HPDE6-E6E7 (cell line): ENCODE measurements at regions not wholly inside any gene's neighbourhood (a gene's known extent, or its start where the extent isn't known, plus 50 kb on each side); places are given as distances from the start of the nearest gene placed in this dataset.
"Not testable (repeated sequence)": the region's sequence is repeated elsewhere in the genome, so short reads cannot be mapped to it uniquely, and the experiment has no call there.

Experiments used
- DNase-seq: peaks from one replicate; pipeline ENCODE4 v3.0.0; 2011; ENCODE audit warnings: missing footprints; ENCODE audit errors: extremely low spot score

DNA sequence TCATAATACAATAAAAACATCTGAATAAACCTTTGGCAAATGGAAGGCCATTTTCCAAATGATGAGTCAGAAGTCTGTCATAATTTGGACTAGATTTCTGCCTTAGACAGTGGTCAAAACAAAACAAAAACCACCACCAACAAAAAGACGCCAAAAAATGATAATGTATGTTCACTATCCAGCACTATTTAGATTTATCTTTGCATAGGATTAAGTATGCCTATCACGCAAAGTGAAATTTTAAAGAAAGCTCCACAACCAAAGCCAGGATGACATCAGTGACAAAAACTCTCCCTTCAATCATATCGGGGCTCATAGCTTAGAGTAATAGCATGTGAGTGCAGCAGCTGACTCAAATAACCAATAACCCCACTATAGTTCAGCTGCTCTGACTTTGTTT is 201.9 kb downstream of the MOXD1 start:
- no peak for DNase-seq

DNA sequence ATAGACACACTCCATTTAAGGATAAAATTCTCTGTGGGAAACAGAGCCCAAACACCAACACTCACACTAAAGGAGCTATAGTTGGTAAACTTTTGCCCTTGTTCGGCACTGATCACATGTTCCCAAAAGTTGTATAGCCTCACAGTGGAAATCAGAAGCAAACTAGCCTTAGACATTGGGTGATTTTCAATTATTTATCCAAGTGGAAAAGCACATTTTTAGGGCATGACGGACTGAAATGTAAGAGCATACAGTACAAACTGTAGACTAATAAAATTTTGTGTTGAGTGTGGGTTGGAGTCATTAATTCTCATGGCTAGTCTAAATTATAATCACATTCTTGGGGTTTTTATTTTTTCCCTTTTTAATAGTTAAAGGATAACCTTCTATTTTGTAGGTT is 202.4 kb downstream of the MOXD1 start:
- DNase-seq: no peak

DNA sequence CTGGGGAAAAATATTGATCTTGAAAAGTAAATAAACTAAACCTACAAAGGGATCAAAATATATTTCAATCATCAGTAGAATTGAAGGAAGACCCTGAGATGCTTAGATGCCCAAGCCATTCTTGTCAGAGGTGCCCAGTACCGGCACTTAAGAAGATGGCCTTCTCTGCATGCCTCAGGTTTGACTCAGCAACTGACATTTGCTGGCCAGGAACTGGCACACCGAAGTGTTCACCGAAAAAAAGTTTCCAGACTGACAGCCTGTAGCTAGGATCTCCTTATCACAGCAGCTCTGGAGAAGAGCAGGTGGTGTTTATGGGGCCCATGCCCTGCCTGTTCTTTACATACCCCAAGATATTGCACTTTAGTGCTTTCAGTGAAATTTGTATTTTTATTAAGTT is 203.2 kb downstream of the MOXD1 start:
- no peak for DNase-seq

DNA sequence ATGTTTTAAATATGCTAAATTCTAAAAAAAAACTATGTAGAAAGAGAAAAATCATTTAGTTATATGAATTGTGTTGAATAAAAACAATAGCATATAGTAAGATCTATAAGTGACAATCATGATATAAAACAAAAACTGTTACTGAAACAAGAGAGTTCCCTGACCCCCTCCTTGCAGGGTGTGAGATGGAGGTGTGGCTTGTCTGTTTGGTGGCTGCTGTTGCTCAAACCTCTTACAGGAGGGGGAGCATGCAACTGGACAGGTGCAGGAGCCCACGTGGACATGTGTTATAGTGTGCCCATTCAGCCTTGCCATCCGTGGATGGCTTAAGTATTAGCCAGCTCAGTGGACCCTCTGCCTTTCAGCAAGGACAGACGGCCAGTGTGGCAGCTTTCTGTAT is 206.7 kb downstream of the MOXD1 start:
- DNase-seq: no peak

DNA sequence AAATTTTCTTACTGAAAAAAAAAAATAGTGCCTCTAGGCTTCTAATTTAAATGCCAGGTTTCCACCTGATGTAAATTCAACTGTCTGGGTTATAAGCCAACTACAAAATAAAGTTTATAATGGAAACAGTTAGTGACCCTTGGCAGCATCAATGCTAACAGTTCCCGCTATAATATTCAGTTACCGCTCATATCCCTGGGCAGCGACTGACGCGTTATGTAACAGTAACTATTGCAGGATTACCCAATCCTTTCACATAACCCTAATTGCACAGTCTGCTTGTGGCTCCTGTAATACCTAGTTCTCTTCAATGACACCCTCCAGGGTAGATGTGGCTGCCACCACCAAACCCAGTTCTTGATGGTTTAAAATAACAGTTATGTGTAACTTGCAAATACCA is 208.6 kb downstream of the MOXD1 start:
- DNase-seq: no peak

DNA sequence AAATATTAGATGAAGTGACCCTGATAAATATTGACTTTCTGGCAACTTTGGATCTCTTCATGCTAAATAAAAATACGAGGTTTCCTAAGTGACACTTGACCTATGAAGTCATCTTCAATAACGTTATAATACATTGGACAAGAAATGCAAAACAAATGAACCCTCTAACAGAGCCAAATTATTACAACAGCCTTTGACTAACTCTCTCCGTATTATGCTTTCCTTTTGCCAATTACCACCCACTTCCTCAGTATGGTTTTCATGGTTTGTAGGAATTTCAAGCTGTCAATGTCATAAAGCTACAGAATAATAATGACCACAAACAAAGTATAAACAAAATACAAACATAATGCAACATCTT is 210.5 kb downstream of the MOXD1 start:
- DNase-seq: no peak

DNA sequence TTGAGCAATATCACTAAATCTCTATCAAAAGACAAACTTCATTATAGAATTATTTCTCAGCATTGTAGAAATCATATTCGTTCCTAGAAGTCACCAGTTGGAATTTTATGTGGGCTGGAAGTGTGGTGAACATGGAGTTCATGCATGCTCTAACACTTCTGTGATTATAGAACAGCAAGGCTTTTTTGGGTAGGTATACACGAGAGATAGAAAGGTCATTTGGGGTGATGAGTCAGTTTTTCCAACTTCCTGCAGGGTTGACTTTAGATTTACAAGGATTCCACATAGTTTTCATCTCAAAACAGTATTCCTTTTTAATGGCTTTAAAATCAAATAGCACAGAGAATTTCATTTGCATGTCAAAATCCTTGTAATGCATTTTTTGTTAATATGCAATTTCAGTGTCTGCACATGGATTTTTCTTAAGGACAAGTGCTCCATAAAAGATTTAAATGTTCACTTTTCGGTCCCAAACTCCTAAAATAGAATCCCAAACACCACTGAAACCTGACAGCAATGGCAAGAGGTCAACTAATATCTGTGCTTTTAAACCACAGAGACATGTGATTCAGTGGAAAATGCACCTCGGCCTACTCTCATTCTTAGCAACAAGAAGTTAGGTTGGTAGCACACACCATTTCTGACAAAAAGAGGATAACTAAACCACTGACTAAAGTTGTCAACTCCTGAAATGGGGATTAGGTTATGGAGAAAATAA is 211.0 kb downstream of the MOXD1 start:
- DNase-seq: no peak

DNA sequence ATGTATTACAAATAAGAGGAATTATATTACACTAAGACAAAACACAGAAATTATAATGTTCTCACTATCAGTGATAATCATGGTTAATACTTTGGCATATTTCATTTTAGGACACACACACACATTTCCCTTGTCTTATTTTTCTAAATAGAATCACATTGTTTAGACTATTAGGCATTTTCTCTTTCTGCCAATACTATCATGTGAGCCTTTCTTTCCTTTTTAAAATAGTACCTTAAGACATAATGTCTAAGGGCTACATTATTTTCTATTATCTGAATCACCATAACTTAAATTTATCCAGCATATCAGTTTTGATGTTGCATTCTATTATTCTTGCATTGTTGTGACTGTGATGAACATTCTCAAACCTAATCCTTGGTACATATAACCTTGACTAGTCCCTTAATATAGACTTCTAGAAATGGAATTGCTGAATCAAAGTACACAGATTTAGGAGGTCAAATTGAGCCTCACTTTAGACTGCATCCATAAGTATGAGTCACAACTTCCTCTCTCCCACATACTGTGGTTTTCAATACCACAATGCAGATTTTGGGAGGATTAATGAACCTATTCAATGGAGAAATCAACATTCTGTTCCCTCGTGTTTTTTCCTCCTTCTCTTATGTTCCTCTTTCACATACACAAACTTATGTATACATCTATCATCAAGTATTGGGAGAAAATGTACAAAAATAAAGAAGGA is 212.6 kb downstream of the MOXD1 start:
- no peak for DNase-seq

DNA sequence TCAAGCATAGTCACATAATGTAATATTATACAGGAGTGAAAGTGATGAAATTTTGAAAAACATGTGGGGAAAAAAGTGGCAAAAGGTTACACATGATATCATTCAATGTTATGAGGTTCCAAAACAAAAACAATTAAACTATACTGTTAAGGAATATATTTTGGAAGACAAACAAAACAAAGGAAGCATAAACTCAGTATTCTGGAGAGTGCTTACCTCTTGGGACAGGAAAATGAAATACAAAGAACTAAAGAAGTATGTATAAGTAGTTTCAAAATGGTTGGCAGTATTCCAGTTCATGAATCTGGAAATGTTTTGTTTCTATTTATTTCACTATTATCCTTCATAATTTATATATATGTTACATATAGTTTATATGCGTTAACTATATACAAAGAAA is 213.5 kb downstream of the MOXD1 start:
- no peak for DNase-seq

DNA sequence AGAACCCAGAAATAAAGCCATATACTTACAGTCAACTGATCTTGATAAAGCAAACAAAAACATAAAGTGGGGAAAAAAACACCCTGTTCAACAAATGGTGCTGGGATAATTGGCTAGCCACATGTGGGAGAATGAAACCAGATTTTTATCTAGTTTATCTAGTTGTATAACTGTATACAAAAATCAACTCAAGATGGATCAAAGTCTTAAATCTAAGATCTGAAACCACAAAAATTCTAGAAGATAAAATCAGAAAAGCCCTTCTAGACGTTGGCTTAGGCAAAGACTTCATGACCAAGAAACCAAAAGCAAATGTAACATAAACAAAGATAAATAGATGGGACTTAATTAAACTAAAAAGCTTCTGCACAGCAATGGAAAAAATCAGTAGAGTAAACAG is 216.3 kb downstream of the MOXD1 start:
- DNase-seq: not testable (repeated sequence)

DNA sequence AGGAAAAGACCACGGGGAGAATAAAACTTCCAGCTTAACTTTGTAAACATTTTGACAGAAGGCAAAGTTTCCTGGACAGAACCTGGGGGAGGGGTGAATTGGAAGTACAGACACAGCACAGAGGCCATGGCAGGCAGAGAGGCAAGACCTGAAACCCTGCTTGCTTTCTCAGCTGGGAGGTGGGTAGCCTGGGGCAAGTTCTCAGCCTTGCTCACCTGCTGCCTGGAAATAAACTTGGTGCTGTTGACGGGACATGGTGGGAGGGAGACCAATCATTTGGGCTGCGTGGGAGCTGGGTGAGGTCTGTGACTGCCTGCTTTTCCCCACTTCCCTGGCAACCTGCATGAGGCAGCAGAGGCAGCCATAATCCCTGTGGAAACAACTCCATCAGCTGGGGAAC is 221.3 kb downstream of the MOXD1 start:
- DNase-seq: no peak

DNA sequence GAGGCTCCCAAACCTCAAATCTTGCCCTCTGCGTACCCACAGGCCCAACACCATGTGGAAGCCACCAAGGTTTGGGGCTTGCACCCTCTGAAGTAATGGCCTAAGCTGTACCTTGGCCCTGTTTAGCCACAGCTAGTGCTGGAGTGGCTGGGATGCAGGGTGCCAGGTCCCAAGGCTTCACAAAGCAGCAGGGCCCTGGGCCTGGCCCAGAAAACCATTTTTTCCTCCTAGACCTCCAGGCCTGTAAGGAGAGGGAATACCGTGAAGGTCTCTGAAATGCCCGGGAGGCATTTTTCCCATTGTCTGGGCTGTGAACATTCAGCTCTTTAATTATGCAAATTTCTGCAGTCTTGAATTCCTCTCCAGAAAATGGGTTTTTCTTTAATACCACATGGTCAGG is 223.7 kb upstream of the CCN2 start:
- DNase-seq: no peak

DNA sequence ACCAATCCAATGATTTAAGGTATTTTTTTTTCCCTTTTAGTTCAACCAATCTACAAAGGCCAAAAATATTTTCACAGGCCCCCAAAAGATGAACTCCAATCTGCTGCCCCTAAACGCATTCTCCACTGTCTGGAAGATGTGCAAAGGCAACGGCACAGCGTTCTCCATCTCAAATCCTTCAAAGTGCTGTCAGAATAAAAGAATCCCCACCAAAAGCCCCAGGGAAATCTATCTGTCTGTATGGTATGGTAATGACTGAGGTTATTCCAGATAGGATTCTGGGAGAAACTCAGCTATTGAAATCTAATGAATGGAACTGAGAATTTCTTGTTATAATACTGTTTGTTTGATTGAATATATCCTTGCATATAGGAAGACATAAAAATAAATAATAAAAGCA is 217.8 kb upstream of the CCN2 start:
- no peak for DNase-seq

DNA sequence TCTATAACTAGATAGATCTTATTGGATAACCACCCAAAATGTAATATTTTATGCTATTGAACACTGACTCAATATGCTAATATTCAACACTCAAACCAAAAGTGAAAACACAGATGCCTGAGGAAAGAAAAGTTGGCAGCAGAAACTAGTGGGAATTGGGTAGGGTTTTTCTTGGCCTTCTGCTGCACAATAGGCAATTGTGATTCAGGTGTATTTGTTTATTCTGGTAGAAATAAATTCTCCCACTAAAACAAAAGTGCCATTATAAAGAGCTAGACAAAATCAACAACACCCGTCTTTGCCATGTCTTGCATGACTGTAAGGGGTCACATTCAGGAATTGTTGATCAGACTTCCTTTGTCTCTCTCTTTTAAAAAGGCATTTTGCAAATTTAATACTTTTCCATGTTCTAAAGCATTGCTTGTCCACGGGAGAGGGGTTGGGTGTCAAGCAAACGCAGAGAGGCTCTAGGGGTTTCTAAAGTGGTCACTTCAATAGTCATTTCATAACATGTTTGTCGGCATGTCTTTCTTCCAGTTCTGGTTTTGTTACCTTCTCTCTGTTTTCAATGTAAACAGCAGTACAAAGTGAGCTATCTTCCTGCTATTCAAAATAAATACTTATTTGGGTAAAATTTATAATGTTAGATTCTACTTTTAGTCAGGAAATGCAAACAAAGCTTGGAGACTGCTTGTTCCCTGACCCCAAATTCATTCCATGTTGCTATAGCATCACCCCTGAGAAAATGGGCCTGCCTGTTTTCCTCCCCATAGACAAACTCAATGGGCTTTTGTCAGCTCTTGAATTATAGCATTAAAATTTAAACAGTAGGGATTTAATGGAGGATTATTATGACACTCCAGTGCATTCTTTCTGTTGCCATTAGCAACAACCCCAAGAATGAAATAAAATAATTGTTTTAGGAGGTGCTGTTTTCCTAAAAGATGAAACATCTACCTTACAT is 217.0 kb upstream of the CCN2 start:
- DNase-seq: no peak

DNA sequence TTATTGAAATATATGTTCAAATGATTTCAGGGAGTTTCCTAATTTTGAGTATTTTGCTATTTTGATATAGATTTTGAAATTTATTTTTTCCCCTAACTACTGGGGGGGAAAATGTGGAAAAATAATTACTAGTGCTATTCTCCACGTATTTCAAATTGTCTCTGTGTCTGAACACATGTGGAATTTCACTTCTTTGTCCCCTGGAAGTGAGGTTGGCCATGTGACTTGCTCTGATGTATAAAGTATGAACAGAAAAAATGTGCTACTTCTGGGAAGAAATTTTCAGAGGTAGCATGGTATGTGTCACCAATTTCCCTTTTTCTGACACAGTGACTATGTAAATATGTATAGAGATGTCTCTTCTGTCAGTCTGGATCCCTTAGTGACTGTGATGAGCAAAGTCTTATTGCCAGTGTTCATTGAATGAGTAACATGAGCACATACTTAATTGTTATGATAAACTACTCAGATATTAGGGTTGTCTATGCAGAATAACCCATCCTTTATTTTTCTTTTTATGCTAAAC is 215.4 kb upstream of the CCN2 start:
- no peak for DNase-seq

DNA sequence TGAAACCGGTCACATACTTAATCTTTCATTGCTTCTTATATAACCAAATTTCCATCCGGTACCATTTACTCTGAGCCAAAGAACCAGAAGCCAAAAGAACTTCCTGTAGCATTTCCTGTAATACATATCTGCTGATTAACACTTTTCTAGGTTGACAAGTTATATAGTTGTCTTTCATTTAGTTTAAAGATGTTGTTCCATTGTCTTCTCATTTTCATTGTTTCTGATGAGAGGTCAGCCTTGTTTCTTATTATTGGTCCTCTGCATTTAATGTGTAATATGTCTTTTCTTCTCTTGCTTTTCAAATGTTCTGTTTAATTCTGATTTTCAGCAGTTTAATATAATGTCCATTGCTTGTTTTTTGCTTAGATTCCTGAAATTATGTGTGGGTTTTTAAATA is 214.5 kb upstream of the CCN2 start:
- no peak for DNase-seq

DNA sequence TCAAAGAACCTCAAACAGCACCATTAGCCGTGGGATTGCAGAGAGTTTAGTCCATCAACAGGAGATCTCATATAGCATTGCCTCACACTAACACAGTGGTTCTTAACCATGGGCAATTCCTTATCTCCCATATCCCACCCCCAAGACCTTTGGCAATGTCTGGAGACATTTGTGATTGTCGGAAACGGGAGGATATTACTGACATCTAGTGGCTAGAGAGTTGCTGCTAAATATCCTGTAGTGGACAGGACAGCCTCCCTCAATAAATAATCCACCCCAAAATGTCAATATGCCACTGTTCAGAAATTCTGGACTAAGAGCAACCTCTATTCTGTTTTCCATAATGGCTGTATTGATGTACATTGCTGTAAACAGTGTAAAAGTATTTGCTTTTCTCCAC is 210.1 kb upstream of the CCN2 start:
- peak; percentile 14 for DNase-seq

DNA sequence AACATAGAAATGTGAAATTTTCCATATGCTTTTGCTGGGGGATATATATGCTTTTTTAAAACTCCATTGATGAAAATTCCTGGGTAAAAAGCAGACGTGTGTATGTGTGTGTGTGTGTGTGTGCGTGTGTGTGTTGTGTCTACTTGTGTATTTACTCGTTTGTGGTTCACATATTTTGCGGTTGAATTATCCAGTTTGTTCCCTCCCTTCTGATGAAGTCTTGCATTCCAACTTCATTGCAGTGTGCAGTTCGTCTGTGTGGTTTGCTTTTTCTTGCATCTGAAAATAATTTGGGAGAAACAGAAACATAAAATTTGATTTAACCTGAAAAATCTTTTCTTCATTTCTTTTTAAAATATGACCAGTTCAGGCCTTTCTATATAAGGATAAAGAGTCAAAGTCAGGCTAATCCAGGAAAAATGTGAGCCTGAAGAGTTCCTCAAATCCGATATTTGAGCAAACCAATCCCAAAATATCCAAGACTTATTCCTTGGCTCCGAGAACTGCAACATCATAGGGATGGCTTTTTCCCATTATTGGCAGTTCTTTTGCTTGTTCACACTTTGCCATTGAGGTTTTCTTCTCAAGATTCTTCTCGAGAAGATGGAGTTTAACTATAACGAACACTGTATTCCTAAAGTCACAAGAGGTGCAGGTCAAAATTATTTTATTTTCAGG is 202.2 kb upstream of the CCN2 start:
- DNase-seq: no peak

DNA sequence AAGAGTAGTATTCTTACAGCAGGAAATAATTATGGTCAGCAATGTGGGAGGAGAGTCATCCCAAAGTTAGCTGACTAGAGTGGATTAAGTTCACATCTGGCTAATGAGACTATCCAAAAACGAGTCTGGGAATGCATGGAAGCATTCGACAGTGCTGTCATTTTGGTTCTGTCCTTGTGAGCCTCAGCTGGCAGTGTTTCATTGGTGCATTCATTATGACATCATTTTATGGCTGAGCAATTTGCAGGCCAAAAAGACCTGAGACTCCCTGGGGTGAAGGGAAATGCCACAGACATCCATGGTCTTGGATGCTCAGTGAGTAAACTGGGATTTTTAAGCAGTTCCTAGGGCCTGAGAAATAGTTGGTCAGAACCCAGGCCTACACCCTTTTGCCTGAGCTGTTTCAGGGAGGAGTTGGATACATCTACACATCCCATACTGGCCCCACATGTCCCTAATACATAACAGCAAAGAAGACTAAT is 196.4 kb upstream of the CCN2 start:
- no peak for DNase-seq

DNA sequence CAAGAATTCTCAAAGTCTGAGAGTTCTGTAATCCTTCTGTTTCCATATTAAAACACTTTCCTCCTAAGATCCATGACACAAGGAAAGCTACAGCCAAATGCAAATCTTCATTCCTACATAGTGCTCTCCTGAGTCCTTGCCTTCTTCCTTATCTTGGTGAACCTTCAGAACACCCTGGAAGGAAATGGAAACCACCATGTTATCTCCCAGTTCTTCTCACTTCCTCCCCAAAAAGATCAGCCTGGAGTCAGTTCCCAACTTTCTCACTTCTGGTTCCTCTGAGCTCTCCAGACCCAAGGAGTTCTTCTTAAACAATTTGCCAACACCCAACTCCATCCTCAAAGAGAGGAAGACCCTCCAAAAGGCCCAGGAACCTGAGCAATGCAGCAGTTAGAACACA is 193.3 kb upstream of the CCN2 start:
- DNase-seq: no peak

DNA sequence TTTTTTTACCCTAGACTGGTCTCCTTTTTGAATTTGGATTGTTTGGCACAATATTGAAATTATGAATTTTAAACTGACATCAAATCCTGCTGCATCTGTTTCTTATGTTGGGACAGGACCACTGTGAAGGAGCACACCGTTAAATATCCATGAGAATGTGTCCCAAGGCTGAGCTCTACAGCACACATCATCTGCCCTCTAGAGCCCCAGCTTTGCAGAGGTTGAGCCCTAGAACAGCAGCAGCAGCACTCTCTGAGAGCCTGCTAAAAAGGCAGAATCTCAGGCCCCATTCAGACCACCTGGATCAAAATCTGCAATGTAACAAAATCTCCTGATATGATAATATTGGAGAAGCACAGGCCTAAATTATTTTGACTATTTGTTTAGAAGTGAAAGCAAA is 192.1 kb upstream of the CCN2 start:
- DNase-seq: no peak

DNA sequence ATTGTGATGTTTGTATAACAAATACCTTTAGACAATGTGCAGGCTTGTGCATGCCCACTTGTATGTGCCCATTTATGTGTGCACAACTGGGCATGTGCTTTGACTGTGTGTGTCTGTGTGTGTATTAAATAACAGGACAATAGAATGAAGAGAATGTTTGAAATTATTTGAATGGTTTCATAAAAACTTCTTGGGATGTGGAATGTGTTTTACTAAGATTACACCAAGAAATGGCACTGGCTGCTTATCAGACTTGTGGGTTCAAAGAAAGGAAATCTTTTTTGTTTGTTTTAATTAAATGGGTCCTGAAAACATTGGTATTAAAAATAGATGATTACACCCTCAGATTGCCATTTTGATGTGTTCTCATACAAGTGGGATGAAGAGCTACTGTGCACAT is 191.6 kb upstream of the CCN2 start:
- DNase-seq: no peak
